ENCODE measurements at regions not wholly inside any gene's neighbourhood (a gene's known extent, or its start where the extent isn't known, plus 50 kb on each side); places are given as distances from the start of the nearest gene placed in this dataset.

GRCh38 chr10:111990734-111991133 is 192.8 kb downstream of the GPAM start:
- no peak for ATAC-seq
- DNase-seq = no peak
- Histone ChIP-seq H3K4me1 (ENCODE audit: low read depth) (no peaks in the 10 kb centered on the region), H3K9me3 (no peaks in the 10 kb centered on the region), H3K4me3 (no peak overlapping the region), H3K36me3 (ENCODE audit: low read depth) (no peaks in the 10 kb centered on the region)
- intact Hi-C loops (cut with DNase I, micrococcal nuclease) = no loop called here
- TF ChIP-seq CTCF (IDR thresholded peaks at IDR 0.05) = no peak

DNA sequence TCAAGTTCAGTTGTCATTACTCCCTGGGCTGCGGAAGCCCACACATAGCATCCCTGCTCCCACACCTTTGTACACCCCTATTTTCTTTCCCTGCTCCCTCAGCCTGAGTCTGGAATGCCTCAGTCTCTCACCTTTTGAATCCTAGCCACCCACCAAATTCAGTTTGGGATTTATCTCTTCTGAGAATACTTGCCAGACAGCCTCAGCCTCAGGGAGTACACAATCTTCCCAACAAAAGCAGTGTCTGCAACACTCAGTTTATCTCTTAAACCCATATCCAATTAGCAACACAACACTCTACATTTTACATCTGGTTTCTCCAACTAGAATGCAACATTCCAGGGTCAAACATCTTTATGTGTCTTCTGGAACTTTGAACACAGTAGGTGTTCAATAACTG is 190.2 kb downstream of the GPAM start:
- ATAC-seq = no peak
- Histone ChIP-seq H3K4me3 (no peak overlapping the region), H3K4me1 (ENCODE audit: low read depth) (no peaks in the 10 kb centered on the region), H3K9me3 (no peaks in the 10 kb centered on the region), H3K36me3 (ENCODE audit: low read depth) (no peaks in the 10 kb centered on the region)
- no peak for DNase-seq
- intact Hi-C loops (cut with DNase I, micrococcal nuclease) = no loop called here
- TF ChIP-seq CTCF (IDR thresholded peaks at IDR 0.05) = no peak

GRCh38 chr10:111993872-111994426 is 189.6 kb downstream of the GPAM start:
- ATAC-seq (no peak), DNase-seq (no peak)

DNA sequence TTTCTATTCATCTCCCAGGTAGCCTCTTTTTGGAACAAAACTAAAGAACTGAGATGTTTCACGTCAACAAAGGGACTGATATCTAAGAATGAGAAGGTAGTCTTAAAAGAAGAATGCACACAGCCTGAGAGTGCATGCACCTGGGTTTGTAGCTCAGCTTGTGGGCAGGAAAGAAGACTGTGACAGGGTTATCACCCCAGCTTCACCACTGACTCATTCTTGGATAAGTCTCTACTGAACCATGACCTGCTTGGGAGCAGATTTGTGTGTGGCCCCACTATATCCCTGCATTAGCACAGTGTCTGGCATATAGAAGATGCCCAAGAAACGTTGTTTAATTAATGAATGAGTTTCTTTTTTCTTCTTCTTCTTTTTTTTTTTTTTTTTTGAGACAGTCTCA is 187.5 kb downstream of the GPAM start:
- intact Hi-C loops (cut with DNase I, micrococcal nuclease) = no loop called here
- no peak for ATAC-seq
- H3K4me3 ChIP-seq = no peak overlapping the region

More at GRCh38 chr10:111993872-111994426, 189.6 kb downstream of the GPAM start:
- Histone ChIP-seq H3K9me3 (no peaks in the 10 kb centered on the region), H3K4me3 (no peak overlapping the region), H3K36me3 (ENCODE audit: low read depth) (no peaks in the 10 kb centered on the region), H3K4me1 (ENCODE audit: low read depth) (no peaks in the 10 kb centered on the region)
- intact Hi-C loops (cut with DNase I, micrococcal nuclease) = no loop called here
- TF ChIP-seq CTCF (IDR thresholded peaks at IDR 0.05) = no peak

DNA sequence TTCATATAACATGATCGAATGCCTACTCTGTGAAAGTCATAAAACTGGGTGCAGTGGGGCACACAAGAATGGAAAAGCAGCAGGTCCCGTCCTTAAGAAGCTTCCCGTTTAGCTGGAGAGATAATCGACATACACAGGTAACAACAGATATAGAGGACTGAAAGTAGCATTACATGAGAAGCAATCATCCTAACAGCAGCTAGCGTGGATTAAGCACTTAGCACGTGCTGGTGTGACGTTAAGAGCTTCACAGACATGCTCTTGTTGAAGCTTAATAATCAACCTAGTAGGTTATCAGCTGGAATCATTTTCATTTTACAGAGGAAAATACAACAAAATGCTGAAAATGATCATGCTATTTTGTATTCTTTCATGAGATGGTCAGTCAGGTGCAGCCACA is 184.8 kb downstream of the GPAM start:
- no peaks in the 10 kb centered on the region for H3K9me3 ChIP-seq
- no peaks in the 10 kb centered on the region for H3K36me3 ChIP-seq (ENCODE audit: low read depth)
- TF ChIP-seq CTCF (IDR thresholded peaks at IDR 0.05) = no peak
- ATAC-seq (no peak), DNase-seq (no peak)
- no peaks in the 10 kb centered on the region for H3K4me1 ChIP-seq (ENCODE audit: low read depth)
- intact Hi-C loops (cut with DNase I, micrococcal nuclease) = no loop called here
- no peak overlapping the region for H3K4me3 ChIP-seq

More for the DNA sequence above, 187.5 kb downstream of the GPAM start:
- no peak for TF ChIP-seq CTCF (IDR thresholded peaks at IDR 0.05)
- Histone ChIP-seq H3K4me1 (ENCODE audit: low read depth) (no peaks in the 10 kb centered on the region), H3K36me3 (ENCODE audit: low read depth) (no peaks in the 10 kb centered on the region), H3K9me3 (no peaks in the 10 kb centered on the region)
- DNase-seq = no peak

All from mucosa of descending colon (tissue), 3 donors.